GM23338 (cell line): ENCODE measurements at regions not wholly inside any gene's neighbourhood (a gene's known extent, or its start where the extent isn't known, plus 50 kb on each side); places are given as distances from the start of the nearest gene placed in this dataset.
A peak's percentile ranks its signal among the peaks of the same experiment; 100 is the strongest.

Experiments used
- ATAC-seq: fragments of 200-7000 bp; cut with Tn5 transposase; 3 replicates; pipeline ENCODE4 v1.9.1; 2020
- DNase-seq: peaks from one replicate; pipeline ENCODE4 v3.0.0-alpha.2; 2015; ENCODE audit warnings: low spot score
- H2AFZ ChIP-seq: fragments of 200-600 bp; sonication (generic); 2 replicates; pipeline ENCODE4 v1.8.0; 2016; ENCODE audit warnings: antibody characterized with exemption, mild to moderate bottlenecking, moderate library complexity
- H3F3A ChIP-seq: fragments of 200-600 bp; sonication (generic); replicated peaks from 2 replicates; pipeline ENCODE4 v1.8.0; 2017; ENCODE audit warnings: antibody characterized with exemption, mixed run types, low read depth
- H3K27ac ChIP-seq: fragments of 200-600 bp; sonication (generic); 2 replicates; pipeline ENCODE4 v1.6.1; 2016; ENCODE audit warnings: low read depth
- H3K27me3 ChIP-seq: fragments of 200-600 bp; sonication (generic); 2 replicates; pipeline ENCODE4 v1.8.0; 2016; ENCODE audit warnings: mild to moderate bottlenecking, mixed run types, moderate library complexity; ENCODE audit not compliant: insufficient read depth
- H3K36me3 ChIP-seq: fragments of 200-600 bp; sonication (generic); 2 replicates; pipeline ENCODE4 v1.8.0; 2016; ENCODE audit warnings: mild to moderate bottlenecking; ENCODE audit not compliant: insufficient read depth
- H3K4me1 ChIP-seq: fragments of 200-600 bp; sonication (generic); 2 replicates; pipeline ENCODE4 v1.8.0; 2016; ENCODE audit warnings: mild to moderate bottlenecking, moderate library complexity; ENCODE audit not compliant: insufficient read depth
- H3K4me2 ChIP-seq: fragments of 200-600 bp; sonication (generic); 2 replicates; pipeline ENCODE4 v1.7.1; 2017; ENCODE audit warnings: mixed run types
- H3K4me3 ChIP-seq: fragments of 200-600 bp; sonication (generic); 2 replicates; pipeline ENCODE4 v1.6.1; 2016; ENCODE audit warnings: mixed run types
- H3K79me2 ChIP-seq: fragments of 200-600 bp; sonication (generic); replicated peaks from 2 replicates; pipeline ENCODE4 v1.8.0; 2017; ENCODE audit warnings: mild to moderate bottlenecking; ENCODE audit not compliant: insufficient read depth
- H3K9me2 ChIP-seq: fragments of 200-600 bp; sonication (generic); 2 replicates; pipeline ENCODE4 v1.8.0; 2017; ENCODE audit not compliant: insufficient read depth
- H4K20me1 ChIP-seq: fragments of 200-600 bp; sonication (generic); replicated peaks from 2 replicates; pipeline ENCODE4 v1.8.0; 2017; ENCODE audit warnings: mild to moderate bottlenecking; ENCODE audit not compliant: insufficient read depth
- H3K27ac Mint-ChIP-seq: 2 replicates; pipeline ENCODE4 v1.8.0; 2020; ENCODE audit warnings: inconsistent platforms, mild to moderate bottlenecking, moderate library complexity, mixed read lengths
- H3K27me3 Mint-ChIP-seq: 3 replicates; pipeline ENCODE4 v1.8.0; 2022; ENCODE audit warnings: low read depth, mild to moderate bottlenecking, moderate library complexity, mixed read lengths, inconsistent platforms; ENCODE audit not compliant: insufficient read depth, poor library complexity
- H3K36me3 Mint-ChIP-seq: 3 replicates; pipeline ENCODE4 v1.8.0; 2021; ENCODE audit warnings: low read depth, mild to moderate bottlenecking, inconsistent platforms, moderate library complexity, mixed read lengths
- H3K4me1 Mint-ChIP-seq: 3 replicates; pipeline ENCODE4 v1.8.0; 2020; ENCODE audit warnings: mild to moderate bottlenecking, inconsistent platforms, mixed read lengths
- H3K4me3 Mint-ChIP-seq: 3 replicates; pipeline ENCODE4 v1.8.0; 2021; ENCODE audit warnings: moderate library complexity, mild to moderate bottlenecking, inconsistent platforms, mixed read lengths
- H3K9me3 Mint-ChIP-seq: 3 replicates; pipeline ENCODE4 v1.8.0; 2020; ENCODE audit warnings: moderate library complexity, mild to moderate bottlenecking, inconsistent platforms, mixed read lengths
- CREB1 ChIP-seq: fragments of 250-450 bp; sonication (Bioruptor Pico); IDR thresholded peaks from 2 replicates; pipeline ENCODE4 v1.5.0; 2020; ENCODE audit warnings: low read depth, mild to moderate bottlenecking, moderate library complexity
- ETS1 ChIP-seq: IDR thresholded peaks from 2 replicates; pipeline ENCODE4 v1.6.1; 2016; ENCODE audit warnings: antibody characterized with exemption
- EZH2 ChIP-seq: fragments of 200-600 bp; sonication (generic); IDR thresholded peaks from one replicate; pipeline ENCODE4 v1.8.0; 2017; ENCODE audit warnings: antibody characterized with exemption, mild to moderate bottlenecking, low read depth; ENCODE audit not compliant: unreplicated experiment
- EZH2phosphoT487 ChIP-seq: fragments of 200-600 bp; sonication (generic); IDR thresholded peaks from one replicate; pipeline ENCODE4 v1.8.1; 2018; ENCODE audit warnings: antibody characterized with exemption; ENCODE audit not compliant: unreplicated experiment
- JUNB ChIP-seq: IDR thresholded peaks from one replicate; pipeline ENCODE4 v1.6.1; 2016; ENCODE audit warnings: antibody characterized with exemption; ENCODE audit not compliant: unreplicated experiment
- POLR2AphosphoS5 ChIP-seq: IDR thresholded peaks from 2 replicates; pipeline ENCODE4 v1.6.1; 2016; ENCODE audit warnings: antibody characterized with exemption, low read depth
- REST ChIP-seq: IDR thresholded peaks from one replicate; pipeline ENCODE4 v1.6.1; 2018; ENCODE audit warnings: antibody characterized with exemption; ENCODE audit not compliant: unreplicated experiment
- ZNF114 ChIP-seq: fragments of 250-450 bp; sonication (Bioruptor Pico); IDR thresholded peaks from 2 replicates; pipeline ENCODE4 v1.5.0; 2020; ENCODE audit warnings: mild to moderate bottlenecking, moderate library complexity
- ZNF331 ChIP-seq: fragments of 250-450 bp; sonication (Bioruptor Pico); IDR thresholded peaks from 2 replicates; pipeline ENCODE4 v1.5.0; 2020; ENCODE audit warnings: low read depth, mild to moderate bottlenecking, moderate library complexity
- ZNF462 ChIP-seq: fragments of 250-450 bp; sonication (Bioruptor Pico); IDR thresholded peaks from 2 replicates; pipeline ENCODE4 v1.5.0; 2020; ENCODE audit warnings: mild to moderate bottlenecking, moderate library complexity

- Histone ChIP-seq H3K27me3 (no peaks in the 10 kb centered on the region), H3K27ac (no peak overlapping the region), H3K4me1 (no peaks in the 10 kb centered on the region), H2AFZ (0 out of 2 replicates have a peak overlapping the region, but pooled peaks have one; percentile 33), H3K4me2 (no peak overlapping the region), H4K20me1 (no peaks in the 10 kb centered on the region), H3K36me3 (no peaks in the 10 kb centered on the region), H3K79me2 (no peaks in the 10 kb centered on the region), H3K4me3 (no peak overlapping the region), H3F3A (no peaks in the 10 kb centered on the region), H3K9me2 (no peaks in the 10 kb centered on the region)
- Mint-ChIP-seq H3K36me3 (no peaks in the 10 kb centered on the region), H3K27ac (no peak overlapping the region), H3K4me1 (no peaks in the 10 kb centered on the region), H3K27me3 (no peaks in the 10 kb centered on the region), H3K4me3 (no peak overlapping the region), H3K9me3 (no peaks in the 10 kb centered on the region)
- DNase-seq (no peak), ATAC-seq (no peak)
- TF ChIP-seq REST, result no peak
- TF ChIP-seq CREB1 (CRISPR knock-in tag), result no peak
These were observed 207.4 kb downstream of the NHLRC3 start for GRCh38 chr13:39245688-39246087.

GRCh38 chr13:39249982-39250381, 211.7 kb downstream of the NHLRC3 start:
- Mint-ChIP-seq H3K36me3 (no peaks in the 10 kb centered on the region), H3K4me3 (no peak overlapping the region), H3K27ac (no peak overlapping the region), H3K4me1 (no peaks in the 10 kb centered on the region), H3K9me3 (no peaks in the 10 kb centered on the region), H3K27me3 (no peaks in the 10 kb centered on the region)
- no peaks in the 10 kb centered on the region for H3K27me3 ChIP-seq
- no peak overlapping the region for H3K4me3 ChIP-seq
- H2AFZ ChIP-seq, result no peak overlapping the region
- H3K9me2 ChIP-seq, result no peaks in the 10 kb centered on the region
- no peak for ATAC-seq
- no peaks in the 10 kb centered on the region for H3K79me2 ChIP-seq
- no peak overlapping the region for H3K4me2 ChIP-seq
- no peak overlapping the region for H3K27ac ChIP-seq
- no peaks in the 10 kb centered on the region for H3K36me3 ChIP-seq
- no peaks in the 10 kb centered on the region for H3F3A ChIP-seq
- no peak for DNase-seq
- H4K20me1 ChIP-seq, result no peaks in the 10 kb centered on the region
- no peaks in the 10 kb centered on the region for H3K4me1 ChIP-seq
- TF ChIP-seq ETS1 (no peak), ZNF114 (CRISPR knock-in tag) (no peak), JUNB (no peak), ZNF462 (CRISPR knock-in tag) (no peak), EZH2 (no peak), EZH2phosphoT487 (no peak), ZNF331 (no peak), POLR2AphosphoS5 (no peak)
